GM18520 (cell line): ENCODE measurements at regions not wholly inside any gene's neighbourhood (a gene's known extent, or its start where the extent isn't known, plus 50 kb on each side); places are given as distances from the start of the nearest gene placed in this dataset.

ENCODE experiments used
- ATAC-seq: cut with Tn5 transposase; IDR thresholded peaks from one replicate; pipeline ENCODE4 v1.9.1; 2021; ENCODE audit not compliant: unreplicated experiment

DNA sequence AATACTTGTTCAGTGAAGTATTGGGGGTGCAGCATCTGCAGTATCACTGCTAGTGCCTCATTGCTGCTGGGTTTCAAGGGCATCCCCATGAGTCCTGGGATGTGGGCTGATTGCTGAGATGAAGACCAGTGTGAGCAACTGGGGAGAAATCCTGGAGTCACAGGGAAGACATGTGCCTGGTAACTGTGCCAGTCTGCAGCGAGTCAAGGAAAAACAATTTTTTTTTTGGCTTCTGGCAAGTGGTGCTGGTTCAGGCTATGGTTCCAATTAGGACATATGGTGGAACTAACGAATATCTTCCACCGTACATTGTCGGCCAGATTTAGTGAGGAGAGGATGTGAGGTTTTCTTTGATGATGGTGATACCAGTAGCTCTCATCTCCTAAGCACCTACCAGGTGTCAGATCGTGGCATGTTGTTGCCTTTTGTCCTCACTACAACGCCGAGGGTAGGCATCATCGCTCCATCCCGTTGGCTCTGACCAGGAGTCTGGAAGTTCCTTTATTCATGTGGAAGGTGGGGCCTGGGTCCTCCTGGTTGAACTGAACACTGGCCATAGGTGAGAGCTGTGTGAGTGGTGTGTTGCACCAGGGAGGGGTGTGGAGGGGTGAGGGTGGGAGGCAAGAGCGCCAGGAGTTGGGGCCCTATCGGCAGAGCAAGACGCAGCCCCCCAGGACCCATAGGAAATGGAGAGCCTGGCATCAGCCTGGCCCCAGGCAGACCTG, 118.0 kb upstream of the HS6ST1 start:
- no peak for ATAC-seq

DNA sequence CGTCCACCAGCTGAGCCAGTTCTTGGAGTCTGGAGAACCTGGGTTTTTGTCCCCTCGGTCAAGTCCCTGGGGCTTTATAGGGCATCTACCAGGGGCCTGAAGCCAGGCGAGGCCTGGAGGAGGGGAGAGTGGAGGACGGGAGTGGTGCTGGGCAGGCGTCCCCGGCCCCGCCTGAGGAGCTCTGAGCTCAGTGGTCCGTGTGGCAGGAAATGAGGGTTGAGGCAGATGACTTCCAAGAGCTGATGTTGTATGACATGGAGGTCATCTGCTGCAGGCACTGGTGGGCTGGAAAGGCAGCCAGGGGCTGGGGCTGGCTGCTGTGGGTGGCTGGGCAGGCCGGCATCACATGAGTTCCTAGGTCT, 118.5 kb upstream of the HS6ST1 start:
- ATAC-seq, result no peak

DNA sequence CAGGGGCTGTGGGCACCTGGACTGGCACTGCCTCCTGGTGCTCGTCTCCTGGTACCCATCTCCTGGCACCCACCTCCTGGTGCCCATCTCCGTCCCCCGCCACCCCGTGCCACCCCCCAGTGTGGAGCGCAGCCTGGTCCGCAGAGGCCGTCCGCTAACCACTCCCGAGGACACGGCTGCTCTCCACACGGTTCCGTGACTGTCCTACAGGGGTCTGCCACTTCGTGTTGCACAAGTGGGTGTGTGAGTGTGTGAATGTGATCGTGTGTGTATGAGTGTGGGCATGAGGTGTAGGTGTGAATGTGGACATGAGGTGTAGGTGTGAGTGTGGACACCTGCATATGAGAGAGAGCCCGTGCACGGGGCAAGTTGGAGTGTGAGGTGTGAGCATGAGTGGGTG, 119.4 kb upstream of the HS6ST1 start:
- ATAC-seq, result no peak

DNA sequence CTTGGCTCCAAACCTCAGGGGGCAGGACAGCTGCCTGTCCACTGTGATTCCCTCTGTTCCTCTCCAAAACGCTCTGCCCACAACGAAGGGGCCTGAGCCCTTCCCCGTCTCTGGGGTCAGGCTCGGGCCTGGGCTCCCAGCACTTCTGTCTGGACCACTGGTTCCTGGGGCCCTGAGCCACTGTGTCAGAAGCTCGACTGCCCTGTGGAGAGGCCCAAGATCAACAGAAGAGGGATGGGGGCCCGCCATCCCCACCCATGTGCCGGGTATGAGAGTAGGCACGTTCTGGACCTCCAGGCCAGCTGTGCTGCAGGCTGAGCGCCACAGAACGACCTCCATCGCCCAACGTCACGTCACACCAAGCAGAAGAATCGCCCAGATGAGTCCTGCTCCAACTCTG, 119.9 kb upstream of the HS6ST1 start:
- ATAC-seq, result no peak

DNA sequence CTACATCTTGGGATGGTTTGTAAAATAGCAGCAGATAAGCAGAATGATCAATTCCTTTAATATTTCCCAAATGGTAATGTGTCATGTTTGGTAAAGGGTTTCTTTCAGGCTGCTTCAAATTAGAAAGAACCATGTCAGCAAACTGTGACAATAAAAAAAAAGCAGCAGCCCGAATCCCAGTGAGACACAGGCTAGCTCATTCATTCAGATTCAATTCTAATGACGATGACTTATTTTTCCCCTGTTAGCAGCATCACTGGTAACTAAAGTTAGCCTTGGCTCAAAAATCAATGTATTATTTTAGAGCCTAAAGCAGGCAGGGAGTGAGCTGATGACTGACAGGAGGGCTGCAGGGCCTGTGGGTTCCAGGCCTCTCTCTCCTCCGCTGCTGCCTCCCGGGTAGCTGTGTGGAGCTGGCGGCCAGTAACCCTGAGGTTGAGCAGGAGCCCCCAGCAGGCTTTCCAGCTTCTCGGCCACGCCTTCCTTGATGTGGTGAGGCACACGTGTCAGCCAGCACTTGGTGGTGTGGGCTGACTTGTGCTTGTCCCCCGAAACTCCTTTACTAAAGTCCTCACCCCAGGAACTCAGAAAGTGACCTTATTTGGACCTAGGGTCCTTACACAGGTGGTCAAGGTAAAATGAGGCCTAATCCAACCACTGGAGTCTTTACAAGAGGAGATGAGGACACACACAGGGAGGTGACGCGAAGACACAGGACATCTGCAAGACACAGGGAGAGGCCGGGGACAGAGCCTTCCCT, 120.5 kb upstream of the HS6ST1 start:
- ATAC-seq, result no peak

DNA sequence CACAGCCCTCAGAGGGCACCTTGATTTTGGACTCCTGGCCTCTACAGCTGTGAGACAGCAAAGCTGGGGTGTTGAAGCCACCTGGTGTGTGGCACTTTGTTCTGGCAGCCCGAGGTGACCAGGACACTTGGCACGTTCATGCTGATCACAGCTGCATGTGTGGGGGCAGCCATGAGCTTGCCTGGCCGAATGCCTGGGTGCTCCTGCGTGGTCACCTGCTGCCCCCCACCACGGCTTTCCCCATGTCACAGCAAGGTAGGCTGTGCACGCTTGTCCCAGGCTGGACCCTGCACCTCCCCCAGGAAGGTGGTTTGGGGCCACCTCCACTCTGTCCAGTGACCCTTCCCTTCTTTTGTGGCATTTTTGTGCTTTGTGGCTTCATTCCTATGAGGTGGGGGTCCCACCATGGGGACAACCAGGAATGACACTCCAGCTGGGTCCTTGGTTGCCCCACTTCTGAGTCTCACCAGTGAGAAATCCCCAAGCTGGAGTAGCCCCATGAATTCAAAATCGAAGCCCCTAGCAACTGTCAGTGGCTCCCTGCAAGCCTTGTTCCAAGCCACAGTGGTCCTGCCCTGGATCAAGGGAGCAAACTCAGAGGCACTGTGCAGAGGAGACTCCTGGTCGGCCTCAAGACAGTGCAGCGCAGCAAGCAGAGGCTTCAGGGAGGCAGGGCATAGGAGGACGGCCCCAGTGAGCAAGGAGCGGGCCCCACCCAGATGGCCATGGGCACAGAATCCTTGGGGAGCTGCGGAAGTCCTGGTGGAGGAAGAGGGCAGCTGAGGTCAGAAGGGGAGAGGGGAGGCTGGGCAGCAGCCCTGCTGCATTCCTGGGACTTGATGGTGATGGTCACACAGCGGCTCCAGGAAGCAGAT, 121.4 kb upstream of the HS6ST1 start:
- no peak for ATAC-seq

DNA sequence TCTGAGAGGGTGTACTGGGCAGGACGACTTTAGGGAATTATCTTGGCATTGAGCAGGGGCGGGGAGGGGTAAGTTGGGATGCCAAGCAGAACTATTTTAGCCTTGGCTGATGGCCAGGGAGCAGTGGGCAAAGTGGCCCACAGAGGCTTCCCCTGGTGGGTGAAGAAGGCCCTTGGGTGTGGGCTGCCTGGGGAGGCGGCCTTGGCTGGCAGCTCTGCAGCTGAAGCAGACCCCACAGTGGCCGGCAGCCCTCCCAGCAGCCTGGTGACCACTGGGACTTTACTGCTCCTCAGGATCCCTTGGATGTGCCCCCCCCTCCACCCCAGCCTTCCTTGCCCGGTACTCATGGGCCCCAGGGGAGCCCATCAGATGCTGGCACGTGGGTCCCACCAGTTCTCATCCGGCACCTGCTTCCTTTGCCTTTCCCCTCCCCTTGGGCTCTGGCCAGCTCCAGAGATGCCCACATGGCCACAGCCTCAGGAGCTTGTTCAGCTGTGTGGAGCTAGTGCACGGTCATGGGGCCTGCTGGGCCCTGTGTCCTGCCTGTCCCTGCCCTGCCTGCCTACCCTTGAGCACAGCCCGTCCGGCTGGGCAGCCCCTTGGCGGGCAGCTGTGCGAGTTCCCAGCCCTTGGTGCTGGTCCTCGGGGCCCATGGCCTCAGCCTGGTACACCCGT, 122.1 kb upstream of the HS6ST1 start:
- no peak for ATAC-seq

DNA sequence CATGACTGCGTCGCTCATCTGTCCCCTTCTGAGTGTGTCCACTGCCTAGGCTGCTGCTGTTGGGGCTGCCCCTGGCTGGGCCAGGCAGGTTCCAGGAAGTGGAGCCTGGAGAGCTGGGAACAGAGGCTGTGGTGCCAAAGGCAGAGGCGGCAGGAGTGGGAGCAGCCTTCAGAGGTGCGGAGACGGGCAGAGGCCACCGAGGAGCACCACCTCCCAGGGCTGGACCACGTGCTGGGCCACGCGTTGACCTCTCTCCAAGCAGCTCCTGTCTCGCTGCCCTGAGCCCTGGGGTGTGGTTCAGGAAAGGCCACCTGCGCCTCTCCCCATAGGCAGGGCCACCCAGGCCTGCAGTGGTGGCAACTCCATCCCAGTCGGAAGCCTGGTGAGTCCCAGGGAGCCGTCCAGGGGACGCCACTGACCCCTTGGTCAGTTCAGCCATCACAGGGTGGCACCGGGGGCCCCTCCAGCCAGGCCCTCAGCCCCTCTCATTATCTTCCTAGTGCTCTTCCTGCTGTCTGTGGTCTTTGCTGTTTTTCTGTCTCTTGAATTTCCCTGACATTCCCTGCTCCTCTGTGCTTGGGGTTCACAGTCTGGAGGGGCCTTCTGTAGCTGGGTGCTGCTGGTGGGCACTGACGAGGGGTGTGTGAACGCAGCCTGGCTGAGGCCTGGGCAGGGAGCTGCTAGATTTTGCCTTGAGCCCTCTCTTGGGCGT, 122.8 kb upstream of the HS6ST1 start:
- no peak for ATAC-seq

DNA sequence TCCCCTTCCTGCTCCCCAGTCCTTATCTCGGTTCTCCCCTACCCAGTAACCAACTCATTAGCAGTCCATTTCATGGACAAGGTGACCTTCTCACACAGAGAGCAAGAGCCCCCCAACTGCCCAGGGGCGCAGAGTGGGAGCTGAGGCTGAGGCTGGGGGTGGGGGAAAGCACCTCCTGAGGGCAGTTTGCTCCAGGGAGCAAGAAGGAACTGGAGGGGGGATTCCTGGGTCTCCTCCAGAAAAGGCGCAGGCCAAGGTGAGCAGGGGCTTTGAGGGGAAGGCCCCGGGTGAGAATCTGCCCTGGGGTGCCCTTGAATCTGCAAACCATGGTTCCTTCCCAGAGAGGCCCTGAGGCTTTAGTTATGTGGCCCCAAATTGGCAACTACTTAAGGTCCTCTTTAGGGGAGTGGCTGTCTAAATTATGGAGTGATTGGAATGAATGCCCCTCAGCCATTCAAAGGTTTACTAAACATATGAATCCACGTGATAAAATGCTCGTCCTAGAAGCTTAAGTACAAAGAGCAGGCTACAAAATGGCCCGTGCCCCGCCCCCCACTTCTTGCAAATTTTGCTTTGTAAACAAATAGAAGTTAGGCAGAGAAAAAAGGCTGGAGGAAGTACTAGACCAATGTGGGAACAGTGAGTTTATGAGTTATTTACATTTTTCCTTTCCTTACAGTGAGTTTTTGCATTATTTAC, 123.5 kb upstream of the HS6ST1 start:
- no peak for ATAC-seq

DNA sequence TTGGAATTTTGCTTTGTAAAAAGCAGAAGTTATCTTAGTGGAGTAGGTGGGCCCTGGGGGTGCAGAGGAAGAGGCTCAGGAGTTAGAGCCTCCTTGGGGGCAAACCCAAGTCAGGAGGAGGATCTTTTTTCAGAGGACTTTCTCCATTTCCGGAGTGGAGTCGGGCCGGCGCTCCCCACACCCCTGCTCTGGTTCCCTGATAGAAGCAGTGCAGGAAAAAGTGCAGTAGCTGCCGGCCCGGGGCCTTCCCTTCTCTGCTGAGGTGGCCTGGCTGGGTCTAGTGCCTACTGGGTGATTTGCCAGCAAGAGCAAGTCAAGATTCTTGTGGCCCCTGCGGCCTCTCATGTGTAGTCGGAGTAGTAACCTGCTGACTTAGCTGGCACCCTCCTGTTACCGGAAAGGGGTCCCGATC, 124.2 kb upstream of the HS6ST1 start:
- ATAC-seq, result no peak

DNA sequence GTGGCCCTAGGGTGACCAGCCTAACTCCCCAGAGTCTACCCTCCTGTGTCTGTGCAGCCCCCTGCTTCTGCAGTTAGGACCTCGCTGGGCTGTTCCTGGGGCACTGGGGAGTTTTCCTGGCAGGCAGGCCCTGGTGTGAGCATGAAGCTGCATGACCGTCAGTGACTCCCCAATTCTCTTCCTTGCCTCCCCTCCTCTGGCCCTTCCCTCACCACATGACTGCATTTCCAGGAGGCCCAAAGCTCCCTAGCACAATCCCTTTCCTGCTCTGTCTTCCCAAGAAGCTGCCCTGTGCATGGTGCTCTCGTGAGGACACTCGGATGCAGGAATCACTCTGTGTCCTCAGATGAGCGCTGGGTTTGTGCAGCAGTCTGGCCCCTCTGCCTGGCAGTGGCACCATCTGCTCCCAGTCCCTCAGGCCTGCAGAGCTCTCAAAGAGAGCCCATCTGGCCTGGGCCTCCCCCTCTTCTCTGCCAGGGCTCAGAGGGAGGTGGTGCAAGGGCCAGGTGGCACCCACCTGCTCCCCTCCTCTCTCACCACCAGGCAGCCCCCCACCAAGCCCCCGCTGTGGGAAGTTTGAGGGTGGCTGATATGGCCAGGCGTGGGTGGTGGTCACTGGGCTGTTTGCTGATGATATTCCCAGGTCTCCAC, 125.6 kb upstream of the HS6ST1 start:
- ATAC-seq, result no peak

DNA sequence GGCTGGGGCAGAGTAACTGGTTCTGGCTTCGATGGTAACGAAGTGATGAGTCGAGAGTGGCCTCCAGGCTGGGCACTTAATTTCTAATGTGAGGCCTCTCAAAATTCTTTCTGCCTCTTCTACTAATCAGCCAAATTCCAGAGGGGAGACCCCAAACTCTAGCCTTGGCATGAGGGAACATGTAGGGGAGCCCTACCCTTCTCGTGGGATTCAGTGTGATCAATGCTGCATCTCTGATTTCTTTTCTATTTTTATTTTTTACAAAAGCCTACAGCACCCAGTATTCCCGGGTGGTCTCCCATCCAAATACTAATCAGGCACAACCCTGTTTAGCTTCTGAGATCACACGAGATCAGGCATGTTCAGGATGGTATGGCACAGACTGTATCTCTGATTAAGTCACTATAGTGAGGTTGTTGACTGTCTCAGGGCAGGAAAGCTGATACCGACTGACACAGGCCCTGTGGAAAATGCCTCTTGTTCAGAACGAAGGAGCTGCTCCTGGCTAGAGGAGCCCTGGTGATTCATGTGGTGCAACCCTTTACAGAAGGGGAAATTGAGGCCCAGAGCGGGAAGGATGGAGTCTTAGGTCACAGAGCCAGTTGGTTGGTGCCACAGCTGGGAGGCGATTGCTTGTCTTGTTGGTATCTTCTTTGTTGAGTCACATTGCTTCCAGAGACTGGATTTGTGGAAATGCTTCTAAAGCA, 126.3 kb upstream of the HS6ST1 start:
- ATAC-seq, result no peak

DNA sequence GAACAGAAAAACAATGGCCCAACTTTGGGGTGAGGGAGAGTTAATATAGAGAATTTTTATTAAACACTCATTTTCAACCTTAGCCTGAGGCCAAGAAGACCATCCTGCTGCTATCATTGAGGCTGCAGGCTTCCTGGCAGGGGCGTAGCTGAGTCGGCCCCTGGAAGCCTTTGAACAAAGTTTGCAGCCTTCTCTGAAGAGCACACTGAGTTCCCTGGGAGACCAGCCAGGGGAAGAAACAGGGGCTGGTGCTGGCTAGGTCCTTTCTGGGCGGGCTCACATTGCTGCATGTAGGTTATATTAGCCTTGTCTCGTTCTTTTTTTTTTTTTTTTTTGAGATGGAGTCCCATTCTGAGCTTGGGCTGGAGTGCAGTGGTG, 126.8 kb upstream of the HS6ST1 start:
- ATAC-seq, result no peak

DNA sequence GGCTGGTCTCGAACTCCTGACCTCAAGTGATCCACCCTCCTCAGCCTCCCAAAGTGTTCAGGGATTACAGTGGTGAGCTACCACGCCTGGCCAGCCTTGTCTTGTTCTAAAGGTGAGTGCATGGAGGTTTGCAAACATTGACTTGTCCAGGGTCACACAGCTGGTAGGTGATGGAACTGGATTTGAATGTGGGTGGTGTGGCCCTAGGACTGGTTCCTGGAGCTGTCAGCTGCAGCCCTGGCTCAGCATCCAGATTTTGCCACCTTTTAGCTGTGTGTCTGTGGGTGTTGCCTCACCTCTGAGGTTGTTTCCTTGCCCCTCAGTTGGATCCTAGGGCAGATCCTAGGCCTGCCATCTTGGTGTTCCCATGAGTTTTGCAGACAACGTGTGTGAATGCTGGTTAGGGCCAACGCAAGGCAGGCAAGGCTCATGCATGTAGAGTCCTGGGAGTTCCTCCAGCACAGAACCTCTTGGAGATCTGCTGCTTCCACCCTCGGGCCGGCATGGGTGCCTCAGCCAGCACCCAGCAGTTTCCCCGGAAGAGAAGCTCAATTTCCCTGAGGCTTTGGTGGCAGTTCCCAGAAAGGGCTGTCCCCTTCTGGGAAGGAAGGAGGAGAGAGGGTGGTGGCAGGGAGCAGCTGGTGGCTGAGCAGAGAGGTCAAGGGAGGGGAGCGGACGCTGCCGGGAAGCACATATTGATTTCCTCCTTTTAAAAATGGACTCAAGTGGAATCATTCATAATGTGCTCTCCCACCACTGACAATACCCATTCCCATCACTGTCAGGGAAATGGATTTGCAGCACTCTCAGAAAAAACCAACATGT, 127.6 kb upstream of the HS6ST1 start:
- no peak for ATAC-seq

DNA sequence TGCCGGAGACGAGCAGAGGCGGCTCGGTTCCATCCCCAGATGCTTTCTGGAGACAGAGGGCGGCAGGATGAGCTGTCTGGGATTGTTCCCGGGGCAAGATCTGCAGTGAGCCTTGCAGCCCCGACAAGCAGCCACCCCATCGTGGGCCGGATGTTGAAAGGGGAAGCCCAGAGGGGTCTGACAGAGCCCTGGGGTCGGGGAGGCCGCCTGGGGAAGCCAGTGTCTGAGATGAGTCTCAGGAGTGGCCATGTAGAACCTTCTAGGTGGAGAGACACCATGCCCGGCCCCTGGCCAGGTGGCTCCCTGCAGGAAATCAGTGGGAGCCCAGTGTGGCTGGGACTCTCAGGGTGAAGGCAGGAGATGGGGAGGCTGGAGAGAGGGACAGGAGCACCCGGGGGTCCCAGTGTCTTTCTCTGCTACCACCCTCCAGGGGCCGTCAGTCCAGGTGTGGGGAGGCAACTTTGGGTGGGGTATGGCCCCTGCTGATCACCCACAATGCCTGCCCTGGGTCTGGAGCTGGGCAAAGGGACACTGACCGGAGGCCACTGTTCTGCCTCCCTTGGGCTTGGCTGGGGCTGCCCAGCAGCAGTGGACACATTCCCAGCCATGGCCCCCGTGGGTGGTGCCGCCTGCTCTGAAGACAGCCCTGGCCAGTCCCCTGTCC, 128.3 kb upstream of the HS6ST1 start:
- ATAC-seq, result no peak

DNA sequence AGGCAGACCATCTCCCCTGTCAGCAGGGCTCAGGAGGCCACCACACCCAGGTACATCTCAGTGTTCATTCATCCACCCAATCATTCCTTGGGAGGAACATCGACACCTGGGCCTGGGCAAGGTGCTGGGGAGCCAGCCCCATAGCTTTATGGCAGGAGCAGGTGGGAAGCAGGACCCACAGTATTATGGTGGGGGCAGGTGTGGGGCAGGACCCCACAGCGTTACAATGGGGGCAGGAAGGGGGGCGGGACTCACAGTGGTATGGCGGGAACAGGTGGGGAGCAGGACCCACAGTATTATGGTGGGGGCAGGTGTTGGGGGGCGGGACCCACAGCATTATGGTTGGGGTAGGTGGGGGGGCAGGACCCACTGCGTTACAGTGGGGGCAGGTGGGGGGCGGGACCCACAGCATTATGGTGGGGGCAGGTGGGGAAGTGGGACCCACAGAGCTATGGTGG, 128.9 kb upstream of the HS6ST1 start:
- ATAC-seq, result no peak
